Natural killer cell (primary cell): ENCODE measurements at regions not wholly inside any gene's neighbourhood (a gene's known extent, or its start where the extent isn't known, plus 50 kb on each side); places are given as distances from the start of the nearest gene placed in this dataset.

Experiments
- ATAC-seq, 3 donors: fragments of 150-1000 bp in 2 of 3; fragments of 200-7000 bp in 1 of 3; cut with Tn5 transposase; 1 replicate in 1 of 3; 2 replicates in 2 of 3; pipeline ENCODE4 v1.10.0; 2021; ENCODE audit warnings: mild to moderate bottlenecking in 2 of 3, moderate library complexity in 2 of 3
- DNase-seq, 2 donors: peaks; one replicate each; pipeline versions ENCODE4 v3.0.0 to v3.0.0-alpha.2; 2013 to 2021; ENCODE audit warnings: mixed read lengths in 1 of 2
- H3K27ac ChIP-seq: one replicate; pipeline ENCODE4 v1.5.1; 2013; ENCODE audit warnings: mild to moderate bottlenecking, low read length
- H3K27me3 ChIP-seq: one replicate; pipeline ENCODE4 v1.6.1; 2013; ENCODE audit warnings: low read length; ENCODE audit not compliant: control insufficient read depth, insufficient read depth
- H3K36me3 ChIP-seq: one replicate; pipeline ENCODE4 v1.6.1; 2013; ENCODE audit warnings: low read length; ENCODE audit not compliant: control insufficient read depth, insufficient read depth
- H3K4me1 ChIP-seq: one replicate; pipeline ENCODE4 v1.6.1; 2013; ENCODE audit warnings: low read length; ENCODE audit not compliant: control insufficient read depth, insufficient read depth
- H3K4me3 ChIP-seq: one replicate; pipeline ENCODE4 v1.5.1; 2013; ENCODE audit warnings: low read length
- H3K9me3 ChIP-seq: one replicate; pipeline ENCODE4 v1.6.1; 2013; ENCODE audit warnings: low read length; ENCODE audit not compliant: control insufficient read depth, insufficient read depth
- H3K27ac Mint-ChIP-seq, 2 donors: one replicate each; pipeline ENCODE4 v1.8.0; 2022; ENCODE audit warnings: mild to moderate bottlenecking in 2 of 2, mixed read lengths in 2 of 2, moderate library complexity in 1 of 2
- H3K27me3 Mint-ChIP-seq, 2 donors: one replicate each; pipeline ENCODE4 v1.8.0; 2022; ENCODE audit warnings: low read depth in 2 of 2, mixed read lengths in 2 of 2
- H3K36me3 Mint-ChIP-seq: one replicate; pipeline ENCODE4 v1.8.0; 2022; ENCODE audit warnings: mixed read lengths
- H3K4me1 Mint-ChIP-seq, 2 donors: one replicate each; pipeline ENCODE4 v1.8.0; 2022; ENCODE audit warnings: mixed read lengths in 2 of 2
- H3K4me3 Mint-ChIP-seq: one replicate; pipeline ENCODE4 v1.8.0; 2022; ENCODE audit warnings: mild to moderate bottlenecking, moderate library complexity, mixed read lengths
- H3K9me3 Mint-ChIP-seq, 2 donors: one replicate each; pipeline ENCODE4 v1.8.0; 2022; ENCODE audit warnings: mixed read lengths in 2 of 2
- CTCF ChIP-seq: fragments of 200-600 bp; IDR thresholded peaks from one replicate; pipeline ENCODE4 v1.8.0; 2022; ENCODE audit warnings: antibody characterized with exemption
- WGBS: methylation state at CpG from one replicate; pipeline ENCODE4 v1.1.7; 2013; ENCODE audit warnings: missing lambda C conversion rate; ENCODE audit not compliant: insufficient coverage; 5-methylcytosine and 5-hydroxymethylcytosine counted together
- intact Hi-C: fragments of 100-400 bp; cut with micrococcal nuclease; formaldehyde crosslinking; loops from one replicate; pipeline ENCODE4 v1.14.2; 2022

GRCh38 chr1:70537788-70538187 is 126.7 kb downstream of the CTH start:
- ATAC-seq (no peak), DNase-seq (no peak)
- Histone ChIP-seq H3K4me3 (no peak overlapping the region), H3K36me3 (no peaks in the 10 kb centered on the region), H3K27me3 (no peaks in the 10 kb centered on the region), H3K9me3 (no peaks in the 10 kb centered on the region), H3K4me1 (no peaks in the 10 kb centered on the region), H3K27ac (no peak overlapping the region)
- Mint-ChIP-seq H3K9me3 (no peaks in the 10 kb centered on the region), H3K27ac (no peak overlapping the region), H3K4me3 (no peak overlapping the region), H3K4me1 (no peaks in the 10 kb centered on the region), H3K36me3 (no peaks in the 10 kb centered on the region), H3K27me3 (peaks cover 4 to 14% of the 10 kb centered on the region in 2 donors)
- no peak for TF ChIP-seq CTCF
- intact Hi-C loops = no loop called here
- WGBS = 93% methylated on average over 2 of the region's 3 CpGs

- H3K27me3 Mint-ChIP-seq = peaks cover 0 to 16% of the 10 kb centered on the region in 2 donors
- no peak for TF ChIP-seq CTCF
- no peak overlapping the region for H3K27ac ChIP-seq
- no peak overlapping the region for H3K4me3 Mint-ChIP-seq
- H3K36me3 Mint-ChIP-seq = no peaks in the 10 kb centered on the region
- H3K4me3 ChIP-seq = no peak overlapping the region
- ATAC-seq (no peak), DNase-seq (no peak)
- no peak overlapping the region for H3K27ac Mint-ChIP-seq
- peaks cover 0 to under 1% of the 10 kb centered on the region in 2 donors for H3K9me3 Mint-ChIP-seq
- H3K4me1 Mint-ChIP-seq = no peaks in the 10 kb centered on the region
- no peaks in the 10 kb centered on the region for H3K4me1 ChIP-seq
- H3K36me3 ChIP-seq = no peaks in the 10 kb centered on the region
- H3K27me3 ChIP-seq = no peaks in the 10 kb centered on the region
- intact Hi-C loops = no loop called here
- no peaks in the 10 kb centered on the region for H3K9me3 ChIP-seq
Measured at GRCh38 chr1:70542030-70542429, 131.0 kb downstream of the CTH start.

- peaks cover 0 to 2% of the 10 kb centered on the region in 2 donors for H3K9me3 Mint-ChIP-seq
- intact Hi-C loops = no loop called here
- Histone ChIP-seq H3K27me3 (no peaks in the 10 kb centered on the region), H3K9me3 (no peaks in the 10 kb centered on the region), H3K4me1 (no peaks in the 10 kb centered on the region), H3K36me3 (no peaks in the 10 kb centered on the region), H3K4me3 (no peak overlapping the region), H3K27ac (no peak overlapping the region)
- 88% methylated on average over 2 of the region's 2 CpGs for WGBS
- no peak for TF ChIP-seq CTCF
- H3K36me3 Mint-ChIP-seq = no peaks in the 10 kb centered on the region
- H3K27me3 Mint-ChIP-seq = peaks cover 0 to 16% of the 10 kb centered on the region in 2 donors
- DNase-seq (no peak), ATAC-seq (no peak)
- H3K4me3 Mint-ChIP-seq = no peak overlapping the region
- no peak overlapping the region for H3K27ac Mint-ChIP-seq
- no peaks in the 10 kb centered on the region for H3K4me1 Mint-ChIP-seq
Measured at GRCh38 chr1:70542856-70543255, 131.8 kb downstream of the CTH start.

- no peaks in the 10 kb centered on the region for H3K27me3 ChIP-seq
- Mint-ChIP-seq H3K27me3 (peaks cover 2 to 9% of the 10 kb centered on the region in 2 donors), H3K4me1 (no peaks in the 10 kb centered on the region), H3K36me3 (no peaks in the 10 kb centered on the region), H3K9me3 (peaks cover 0 to 2% of the 10 kb centered on the region in 2 donors), H3K4me3 (no peak overlapping the region), H3K27ac (no peak overlapping the region)
- no peak for ATAC-seq
- WGBS = 100% methylated on average over 1 of the region's 1 CpG
- no peaks in the 10 kb centered on the region for H3K9me3 ChIP-seq
- H3K4me3 ChIP-seq = no peak overlapping the region
- H3K27ac ChIP-seq = no peak overlapping the region
- H3K4me1 ChIP-seq = no peaks in the 10 kb centered on the region
- intact Hi-C loops = no loop called here
- no peak for DNase-seq
- TF ChIP-seq CTCF = no peak
- no peaks in the 10 kb centered on the region for H3K36me3 ChIP-seq
Measured at GRCh38 chr1:70546726-70547125, 135.7 kb downstream of the CTH start.
